HCT116 (cell line): ENCODE measurements at regions not wholly inside any gene's neighbourhood (a gene's known extent, or its start where the extent isn't known, plus 50 kb on each side); places are given as distances from the start of the nearest gene placed in this dataset.

Experiments used
- ATAC-seq: fragments of 200-7000 bp; cut with Tn5 transposase; 2 replicates; pipeline ENCODE4 v1.9.1; 2020; ENCODE audit warnings: mild to moderate bottlenecking, moderate library complexity
- BruUV-seq: library from RNA; stranded (reverse); fragments of 400-500 nt; replicated peaks from 2 replicates; lab custom pipeline; 2021; lab: Mats Ljungman, UMichigan
- CTCF ChIA-PET: fragments of 300-600 bp; sonication (Branson Sonifier 250); formaldehyde crosslinking; loops from one replicate; lab custom pipeline; 2021; ENCODE audit warnings: antibody characterized with exemption; lab: Charles Lee
- POLR2A ChIA-PET: fragments of 300-600, 350-600 bp; sonication (Branson Sonifier 250); formaldehyde crosslinking; loops from one replicate; lab custom pipeline; 2021; ENCODE audit warnings: antibody characterized with exemption; lab: Charles Lee
- RAD21 ChIA-PET, 2 experiments: fragments of 300-600 bp; sonication (Branson Sonifier 250); formaldehyde crosslinking; loops; one replicate each; lab custom pipeline; 2023; ENCODE audit warnings: low total read pairs in 2 of 2; ENCODE audit not compliant: uncharacterized antibody in 2 of 2, unreplicated experiment in 2 of 2, low non-redundant PET in 1 of 2; lab: Charles Lee
- DNase-seq: peaks from one replicate; pipeline ENCODE4 v3.0.0-alpha.2; 2010; ENCODE audit warnings: low read depth, low spot score
- H2AFZ ChIP-seq: fragments of 200-600 bp; shearing (Covaris generic), sonication (generic); 2 replicates; pipeline ENCODE4 v1.6.1; 2017; ENCODE audit warnings: low read depth, mixed run types, mixed read lengths, antibody characterized with exemption, low read length; ENCODE audit not compliant: poor library complexity, severe bottlenecking
- H3K27ac ChIP-seq: 2 replicates; pipeline ENCODE4 v1.5.1; 2012; ENCODE audit warnings: low read depth, low read length
- H3K27me3 ChIP-seq: fragments of 200-600 bp; sonication (generic); 2 replicates; pipeline ENCODE4 v1.6.1; 2016; ENCODE audit warnings: mixed run types, low read length, mixed read lengths; ENCODE audit not compliant: insufficient read depth
- H3K36me3 ChIP-seq, 2 experiments: fragments of 200-500 bp in 1 of 2; fragments of 200-600 bp in 1 of 2; sonication (Bioruptor generic) in 1 of 2; sonication (generic) in 1 of 2; 2 replicates each; pipeline versions ENCODE4 v1.5.1 to v1.6.1; 2014 to 2016; ENCODE audit warnings: low read length in 2 of 2, inconsistent platforms in 1 of 2, mixed read lengths in 1 of 2, mixed run types in 1 of 2; ENCODE audit not compliant: insufficient read depth in 2 of 2, control insufficient read depth in 1 of 2
- H3K4me1 ChIP-seq, 2 experiments: fragments of 200-600 bp in 1 of 2; sonication (generic) in 1 of 2; 2 replicates each; pipeline versions ENCODE4 v1.5.1 to v1.6.1; 2012 to 2017; ENCODE audit warnings: low read length in 2 of 2, inconsistent platforms in 1 of 2, mild to moderate bottlenecking in 1 of 2, mixed read lengths in 1 of 2, mixed run types in 1 of 2, moderate library complexity in 1 of 2; ENCODE audit not compliant: insufficient read depth in 2 of 2, control insufficient read depth in 1 of 2
- H3K4me2 ChIP-seq: fragments of 200-600 bp; sonication (generic); 2 replicates; pipeline ENCODE4 v1.6.1; 2017; ENCODE audit warnings: mixed run types, low read length, mixed read lengths
- H3K4me3 ChIP-seq, 2 experiments: fragments of 200-600 bp in 1 of 2; sonication (generic) in 1 of 2; replicated peaks in 1 of 2; 2 replicates each; pipeline ENCODE4 v1.5.1; 2011 to 2016; ENCODE audit warnings: low read length in 2 of 2, control low read depth in 1 of 2, low read depth in 1 of 2, mild to moderate bottlenecking in 1 of 2, mixed read lengths in 1 of 2, mixed run types in 1 of 2
- H3K79me2 ChIP-seq: fragments of 200-600 bp; sonication (generic); 2 replicates; pipeline ENCODE4 v1.6.1; 2017; ENCODE audit warnings: mild to moderate bottlenecking, mixed run types, low read length, moderate library complexity, mixed read lengths; ENCODE audit not compliant: insufficient read depth
- H3K9ac ChIP-seq: fragments of 200-600 bp; sonication (generic); 2 replicates; pipeline ENCODE4 v1.6.1; 2016; ENCODE audit warnings: low read length, mixed read lengths
- H3K9me2 ChIP-seq: fragments of 200-600 bp; sonication (generic), shearing (Covaris generic); 2 replicates; pipeline ENCODE4 v1.6.1; 2017; ENCODE audit warnings: mixed run types, mild to moderate bottlenecking, moderate library complexity; ENCODE audit not compliant: insufficient read depth
- H3K9me3 ChIP-seq, 2 experiments: fragments of 200-500 bp in 1 of 2; fragments of 200-600 bp in 1 of 2; sonication (Bioruptor generic) in 1 of 2; sonication (generic) in 1 of 2; 2 replicates each; pipeline ENCODE4 v1.6.1; 2014 to 2017; ENCODE audit warnings: low read length in 2 of 2, mixed read lengths in 2 of 2, inconsistent platforms in 1 of 2, low read depth in 1 of 2, mild to moderate bottlenecking in 1 of 2, mixed run types in 1 of 2, moderate library complexity in 1 of 2; ENCODE audit not compliant: control insufficient read depth in 1 of 2, insufficient read depth in 1 of 2
- H4K20me1 ChIP-seq: fragments of 200-600 bp; sonication (generic), shearing (Covaris generic); 2 replicates; pipeline ENCODE4 v1.6.1; 2017; ENCODE audit warnings: mixed run types, mild to moderate bottlenecking, moderate library complexity; ENCODE audit not compliant: insufficient read depth
- CBX3 ChIP-seq: IDR thresholded peaks from 2 replicates; pipeline ENCODE4 v1.6.1; 2012; ENCODE audit warnings: low read depth
- CEBPB ChIP-seq: IDR thresholded peaks from 2 replicates; pipeline ENCODE4 v1.6.1; 2012; ENCODE audit warnings: low read depth
- EGR1 ChIP-seq: IDR thresholded peaks from 2 replicates; pipeline ENCODE4 v1.6.1; 2012; ENCODE audit warnings: low read depth
- EZH2 ChIP-seq: fragments of 200-600 bp; sonication (generic); IDR thresholded peaks from 2 replicates; pipeline ENCODE4 v1.6.1; 2017; ENCODE audit warnings: antibody characterized with exemption, mixed run types
- FOSL1 ChIP-seq: IDR thresholded peaks from 2 replicates; pipeline ENCODE4 v1.6.1; 2012; ENCODE audit warnings: low read depth
- JUND ChIP-seq: IDR thresholded peaks from 2 replicates; pipeline ENCODE4 v1.6.1; 2012
- POLR2A ChIP-seq: IDR thresholded peaks from 2 replicates; pipeline ENCODE4 v1.7.0; 2011; ENCODE audit warnings: borderline replicate concordance; ENCODE audit not compliant: insufficient read depth, insufficient read length; ENCODE audit errors: extremely low read depth
- RAD21 ChIP-seq: IDR thresholded peaks from 2 replicates; pipeline ENCODE4 v1.6.1; 2012; ENCODE audit warnings: low read depth, mild to moderate bottlenecking
- SIN3A ChIP-seq: IDR thresholded peaks from 2 replicates; pipeline ENCODE4 v1.6.1; 2012; ENCODE audit warnings: low read depth
- SP1 ChIP-seq: IDR thresholded peaks from 2 replicates; pipeline ENCODE4 v1.6.1; 2012; ENCODE audit warnings: low read depth
- SRF ChIP-seq: IDR thresholded peaks from 2 replicates; pipeline ENCODE4 v1.6.1; 2012; ENCODE audit warnings: low read depth
- TCF7L2 ChIP-seq: IDR thresholded peaks from 2 replicates; pipeline ENCODE4 v1.7.0; 2011; ENCODE audit warnings: borderline replicate concordance, inconsistent platforms; ENCODE audit not compliant: insufficient read depth, insufficient read length; ENCODE audit errors: extremely low read depth
- intact Hi-C: fragments of 100-400 bp; cut with micrococcal nuclease; formaldehyde crosslinking; loops from 2 replicates; pipeline ENCODE4 v1.10.0; 2022
- TF ChIP-seq, protein P1 (sequence below): IDR thresholded peaks from 2 replicates; pipeline ENCODE4 v1.6.1; 2012
- TF ChIP-seq, protein P2 (sequence below): IDR thresholded peaks from 2 replicates; pipeline ENCODE4 v1.6.1; 2012; ENCODE audit warnings: low read depth
- TF ChIP-seq, protein P3 (sequence below), 3 experiments: fragments of 200-600 bp in 1 of 3; sonication (generic) in 1 of 3; IDR thresholded peaks in 2 of 3; conservative IDR thresholded peaks in 1 of 3; 2 replicates each; pipeline ENCODE4 v1.5.1; 2012 to 2017; ENCODE audit warnings: low read depth in 2 of 3, low read length in 2 of 3, antibody characterized with exemption in 1 of 3, borderline replicate concordance in 1 of 3, control low read depth in 1 of 3, mild to moderate bottlenecking in 1 of 3, mixed read lengths in 1 of 3, mixed run types in 1 of 3, moderate library complexity in 1 of 3; ENCODE audit not compliant: insufficient read depth in 1 of 3
- TF ChIP-seq, protein P4 (sequence below): IDR thresholded peaks from 2 replicates; pipeline ENCODE4 v1.6.1; 2011; ENCODE audit warnings: mild to moderate bottlenecking, low read length, moderate library complexity; ENCODE audit not compliant: insufficient replicate concordance; ENCODE audit errors: extremely low read depth

DNA sequence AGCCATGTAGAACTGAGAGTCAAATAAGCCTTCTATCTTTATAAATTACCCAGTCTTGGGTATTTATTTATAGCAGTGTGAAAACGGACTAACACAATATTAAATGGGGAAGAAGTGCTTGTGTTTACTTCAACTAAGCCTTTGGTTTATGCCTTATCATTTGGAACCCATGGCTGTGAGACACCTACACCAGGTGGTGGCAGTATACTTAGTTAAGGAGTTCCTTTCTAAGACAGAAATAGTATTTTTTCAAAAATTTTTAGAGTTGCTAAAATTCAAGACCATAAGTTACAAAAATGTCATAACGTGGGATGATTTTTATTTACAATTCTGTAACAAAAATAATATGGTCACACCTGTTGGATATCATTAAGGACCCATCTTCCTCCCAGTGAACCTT lies 354.5 kb upstream of the SOX14 start:
- no peak overlapping the region for H3K9ac ChIP-seq
- H4K20me1 ChIP-seq: no peaks in the 10 kb centered on the region
- ChIA-PET CTCF (no interaction called here), POLR2A (no interaction called here), RAD21 (no interaction called here)
- ATAC-seq (peak; percentile 47; the same call in 1 of the 2 replicates), DNase-seq (no peak)
- no peaks in the 10 kb centered on the region for H3K9me3 ChIP-seq
- no peaks in the 10 kb centered on the region for H3K36me3 ChIP-seq
- intact Hi-C loops: loop anchor here (2.0 to 5.0 kb wide), 3 partner anchors 283 to 538 kb away; no protein-coding TSS in a partner anchor
- no peak overlapping the region for H3K4me3 ChIP-seq
- H3K27ac ChIP-seq: no peak overlapping the region
- TF ChIP-seq POLR2A: no peak
- TF ChIP-seq, protein P1, sequence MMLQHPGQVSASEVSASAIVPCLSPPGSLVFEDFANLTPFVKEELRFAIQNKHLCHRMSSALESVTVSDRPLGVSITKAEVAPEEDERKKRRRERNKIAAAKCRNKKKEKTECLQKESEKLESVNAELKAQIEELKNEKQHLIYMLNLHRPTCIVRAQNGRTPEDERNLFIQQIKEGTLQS: no peak
- TF ChIP-seq, protein P2, sequence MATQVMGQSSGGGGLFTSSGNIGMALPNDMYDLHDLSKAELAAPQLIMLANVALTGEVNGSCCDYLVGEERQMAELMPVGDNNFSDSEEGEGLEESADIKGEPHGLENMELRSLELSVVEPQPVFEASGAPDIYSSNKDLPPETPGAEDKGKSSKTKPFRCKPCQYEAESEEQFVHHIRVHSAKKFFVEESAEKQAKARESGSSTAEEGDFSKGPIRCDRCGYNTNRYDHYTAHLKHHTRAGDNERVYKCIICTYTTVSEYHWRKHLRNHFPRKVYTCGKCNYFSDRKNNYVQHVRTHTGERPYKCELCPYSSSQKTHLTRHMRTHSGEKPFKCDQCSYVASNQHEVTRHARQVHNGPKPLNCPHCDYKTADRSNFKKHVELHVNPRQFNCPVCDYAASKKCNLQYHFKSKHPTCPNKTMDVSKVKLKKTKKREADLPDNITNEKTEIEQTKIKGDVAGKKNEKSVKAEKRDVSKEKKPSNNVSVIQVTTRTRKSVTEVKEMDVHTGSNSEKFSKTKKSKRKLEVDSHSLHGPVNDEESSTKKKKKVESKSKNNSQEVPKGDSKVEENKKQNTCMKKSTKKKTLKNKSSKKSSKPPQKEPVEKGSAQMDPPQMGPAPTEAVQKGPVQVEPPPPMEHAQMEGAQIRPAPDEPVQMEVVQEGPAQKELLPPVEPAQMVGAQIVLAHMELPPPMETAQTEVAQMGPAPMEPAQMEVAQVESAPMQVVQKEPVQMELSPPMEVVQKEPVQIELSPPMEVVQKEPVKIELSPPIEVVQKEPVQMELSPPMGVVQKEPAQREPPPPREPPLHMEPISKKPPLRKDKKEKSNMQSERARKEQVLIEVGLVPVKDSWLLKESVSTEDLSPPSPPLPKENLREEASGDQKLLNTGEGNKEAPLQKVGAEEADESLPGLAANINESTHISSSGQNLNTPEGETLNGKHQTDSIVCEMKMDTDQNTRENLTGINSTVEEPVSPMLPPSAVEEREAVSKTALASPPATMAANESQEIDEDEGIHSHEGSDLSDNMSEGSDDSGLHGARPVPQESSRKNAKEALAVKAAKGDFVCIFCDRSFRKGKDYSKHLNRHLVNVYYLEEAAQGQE: no peak
- TF ChIP-seq, protein P3, sequence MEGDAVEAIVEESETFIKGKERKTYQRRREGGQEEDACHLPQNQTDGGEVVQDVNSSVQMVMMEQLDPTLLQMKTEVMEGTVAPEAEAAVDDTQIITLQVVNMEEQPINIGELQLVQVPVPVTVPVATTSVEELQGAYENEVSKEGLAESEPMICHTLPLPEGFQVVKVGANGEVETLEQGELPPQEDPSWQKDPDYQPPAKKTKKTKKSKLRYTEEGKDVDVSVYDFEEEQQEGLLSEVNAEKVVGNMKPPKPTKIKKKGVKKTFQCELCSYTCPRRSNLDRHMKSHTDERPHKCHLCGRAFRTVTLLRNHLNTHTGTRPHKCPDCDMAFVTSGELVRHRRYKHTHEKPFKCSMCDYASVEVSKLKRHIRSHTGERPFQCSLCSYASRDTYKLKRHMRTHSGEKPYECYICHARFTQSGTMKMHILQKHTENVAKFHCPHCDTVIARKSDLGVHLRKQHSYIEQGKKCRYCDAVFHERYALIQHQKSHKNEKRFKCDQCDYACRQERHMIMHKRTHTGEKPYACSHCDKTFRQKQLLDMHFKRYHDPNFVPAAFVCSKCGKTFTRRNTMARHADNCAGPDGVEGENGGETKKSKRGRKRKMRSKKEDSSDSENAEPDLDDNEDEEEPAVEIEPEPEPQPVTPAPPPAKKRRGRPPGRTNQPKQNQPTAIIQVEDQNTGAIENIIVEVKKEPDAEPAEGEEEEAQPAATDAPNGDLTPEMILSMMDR (IDR thresholded peaks at IDR 0.05 in 2 of 3, conservative IDR thresholded peaks at IDR 0.05 in 1 of 3; ENCODE audit: borderline replicate concordance in 1 of 3, insufficient read depth in 1 of 3, low read depth in 2 of 3, low read length in 2 of 3): peak; percentile 23 to 44 (median 39); a peak in 4 of 6 replicates
- TF ChIP-seq EGR1: no peak
- no peak for TF ChIP-seq CEBPB
- TF ChIP-seq EZH2: no peak
- TF ChIP-seq SIN3A: no peak
- TF ChIP-seq RAD21: peak; percentile 16; the same call in 1 of the 2 replicates
- no peak for TF ChIP-seq SP1
- TF ChIP-seq, protein P4, sequence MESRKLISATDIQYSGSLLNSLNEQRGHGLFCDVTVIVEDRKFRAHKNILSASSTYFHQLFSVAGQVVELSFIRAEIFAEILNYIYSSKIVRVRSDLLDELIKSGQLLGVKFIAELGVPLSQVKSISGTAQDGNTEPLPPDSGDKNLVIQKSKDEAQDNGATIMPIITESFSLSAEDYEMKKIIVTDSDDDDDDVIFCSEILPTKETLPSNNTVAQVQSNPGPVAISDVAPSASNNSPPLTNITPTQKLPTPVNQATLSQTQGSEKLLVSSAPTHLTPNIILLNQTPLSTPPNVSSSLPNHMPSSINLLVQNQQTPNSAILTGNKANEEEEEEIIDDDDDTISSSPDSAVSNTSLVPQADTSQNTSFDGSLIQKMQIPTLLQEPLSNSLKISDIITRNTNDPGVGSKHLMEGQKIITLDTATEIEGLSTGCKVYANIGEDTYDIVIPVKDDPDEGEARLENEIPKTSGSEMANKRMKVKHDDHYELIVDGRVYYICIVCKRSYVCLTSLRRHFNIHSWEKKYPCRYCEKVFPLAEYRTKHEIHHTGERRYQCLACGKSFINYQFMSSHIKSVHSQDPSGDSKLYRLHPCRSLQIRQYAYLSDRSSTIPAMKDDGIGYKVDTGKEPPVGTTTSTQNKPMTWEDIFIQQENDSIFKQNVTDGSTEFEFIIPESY: no peak
- TF ChIP-seq SRF: no peak
- no peak for TF ChIP-seq FOSL1
- no peak for TF ChIP-seq CBX3
- TF ChIP-seq TCF7L2: no peak
- TF ChIP-seq JUND: no peak
- H3K4me1 ChIP-seq: no peaks in the 10 kb centered on the region
- no TSS peak for BruUV-seq
- no peaks in the 10 kb centered on the region for H3K9me2 ChIP-seq
- no peak overlapping the region for H3K4me2 ChIP-seq
- H3K27me3 ChIP-seq: no peaks in the 10 kb centered on the region
- H2AFZ ChIP-seq: no peak overlapping the region
- H3K79me2 ChIP-seq: no peaks in the 10 kb centered on the region
